ENCODE measurements at regions not wholly inside any gene's neighbourhood (a gene's known extent, or its start where the extent isn't known, plus 50 kb on each side); places are given as distances from the start of the nearest gene placed in this dataset.

DNA sequence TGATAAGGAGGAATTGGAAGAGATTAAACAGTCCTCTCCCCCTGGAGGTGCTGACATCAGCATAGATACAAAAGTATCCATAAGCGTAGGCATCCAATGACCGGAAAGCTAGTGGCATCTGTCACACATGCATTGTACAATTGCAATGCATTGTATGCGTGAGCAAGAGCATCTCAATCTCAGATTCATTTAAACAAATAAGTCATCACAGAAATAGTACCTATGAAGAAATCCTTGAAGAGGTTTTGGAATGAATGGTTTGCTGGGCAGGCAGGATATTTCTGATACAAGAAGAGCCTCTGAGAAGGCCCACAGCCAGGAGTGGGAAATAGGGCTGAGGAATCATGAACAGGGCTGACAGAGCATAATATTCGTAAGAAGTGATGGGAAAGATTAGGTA, 88.9 kb upstream of the ABCD3 start:
- TF ChIP-seq POLR2A (IDR thresholded peaks at IDR 0.05): no peak
- TF ChIP-seq, protein P1, sequence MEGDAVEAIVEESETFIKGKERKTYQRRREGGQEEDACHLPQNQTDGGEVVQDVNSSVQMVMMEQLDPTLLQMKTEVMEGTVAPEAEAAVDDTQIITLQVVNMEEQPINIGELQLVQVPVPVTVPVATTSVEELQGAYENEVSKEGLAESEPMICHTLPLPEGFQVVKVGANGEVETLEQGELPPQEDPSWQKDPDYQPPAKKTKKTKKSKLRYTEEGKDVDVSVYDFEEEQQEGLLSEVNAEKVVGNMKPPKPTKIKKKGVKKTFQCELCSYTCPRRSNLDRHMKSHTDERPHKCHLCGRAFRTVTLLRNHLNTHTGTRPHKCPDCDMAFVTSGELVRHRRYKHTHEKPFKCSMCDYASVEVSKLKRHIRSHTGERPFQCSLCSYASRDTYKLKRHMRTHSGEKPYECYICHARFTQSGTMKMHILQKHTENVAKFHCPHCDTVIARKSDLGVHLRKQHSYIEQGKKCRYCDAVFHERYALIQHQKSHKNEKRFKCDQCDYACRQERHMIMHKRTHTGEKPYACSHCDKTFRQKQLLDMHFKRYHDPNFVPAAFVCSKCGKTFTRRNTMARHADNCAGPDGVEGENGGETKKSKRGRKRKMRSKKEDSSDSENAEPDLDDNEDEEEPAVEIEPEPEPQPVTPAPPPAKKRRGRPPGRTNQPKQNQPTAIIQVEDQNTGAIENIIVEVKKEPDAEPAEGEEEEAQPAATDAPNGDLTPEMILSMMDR (IDR thresholded peaks at IDR 0.05): no peak
- TF ChIP-seq POLR2AphosphoS5 (IDR thresholded peaks at IDR 0.05): no peak
- TF ChIP-seq EP300 (IDR thresholded peaks at IDR 0.05): no peak

Measured in suprapubic skin (tissue), 4 donors.